ENCODE measurements at regions not wholly inside any gene's neighbourhood (a gene's known extent, or its start where the extent isn't known, plus 50 kb on each side); places are given as distances from the start of the nearest gene placed in this dataset.
"Not testable (repeated sequence)": the region's sequence is repeated elsewhere in the genome, so short reads cannot be mapped to it uniquely, and the experiment has no call there.

- no peak for DNase-seq (ENCODE audit: low spot score)
These were observed 85.9 kb downstream of the ACTBL2 start for GRCh38 chr5:57396701-57397100.

- no peak for DNase-seq (ENCODE audit: low spot score)
These were observed 88.0 kb downstream of the ACTBL2 start for GRCh38 chr5:57394421-57395210.

GRCh38 chr5:57386958-57387357, 95.7 kb downstream of the ACTBL2 start:
- no peak for DNase-seq (ENCODE audit: low spot score)

GRCh38 chr5:57383093-57383861, 99.3 kb downstream of the ACTBL2 start:
- no peak for DNase-seq (ENCODE audit: low spot score)

GRCh38 chr5:57382655-57383054, 100.0 kb downstream of the ACTBL2 start:
- no peak for DNase-seq (ENCODE audit: low spot score)

GRCh38 chr5:57370376-57370775, 112.2 kb downstream of the ACTBL2 start:
- no peak for DNase-seq (ENCODE audit: low spot score)

- no peak for DNase-seq (ENCODE audit: low spot score)
These were observed 114.6 kb downstream of the ACTBL2 start for GRCh38 chr5:57368010-57368409.

GRCh38 chr5:57366744-57367143, 115.9 kb downstream of the ACTBL2 start:
- no peak for DNase-seq (ENCODE audit: low spot score)

- no peak for DNase-seq (ENCODE audit: low spot score)
These were observed 119.7 kb downstream of the ACTBL2 start for GRCh38 chr5:57362951-57363350.

GRCh38 chr5:57360871-57361270, 121.7 kb downstream of the ACTBL2 start:
- no peak for DNase-seq (ENCODE audit: low spot score)

GRCh38 chr5:57358796-57359592, 123.6 kb downstream of the ACTBL2 start:
- DNase-seq (ENCODE audit: low spot score), result no peak

- not testable (repeated sequence) for DNase-seq (ENCODE audit: low spot score)
These were observed 125.8 kb downstream of the ACTBL2 start for GRCh38 chr5:57356850-57357249.

GRCh38 chr5:57349214-57349613, 133.4 kb downstream of the ACTBL2 start:
- peak; percentile 5 for DNase-seq (ENCODE audit: low spot score)

GRCh38 chr5:57348376-57349140, 134.1 kb downstream of the ACTBL2 start:
- no peak for DNase-seq (ENCODE audit: low spot score)

GRCh38 chr5:57346328-57346727, 136.3 kb downstream of the ACTBL2 start:
- no peak for DNase-seq (ENCODE audit: low spot score)

- no peak for DNase-seq (ENCODE audit: low spot score)
These were observed 141.1 kb downstream of the ACTBL2 start for GRCh38 chr5:57341380-57341979.

- DNase-seq (ENCODE audit: low spot score), result no peak
These were observed 141.9 kb downstream of the ACTBL2 start for GRCh38 chr5:57340681-57341080.

GRCh38 chr5:57339521-57339920, 143.1 kb downstream of the ACTBL2 start:
- no peak for DNase-seq (ENCODE audit: low spot score)

GRCh38 chr5:57338868-57339340, 143.7 kb downstream of the ACTBL2 start:
- DNase-seq (ENCODE audit: low spot score), result no peak

GRCh38 chr5:57338068-57338867, 144.3 kb downstream of the ACTBL2 start:
- no peak for DNase-seq (ENCODE audit: low spot score)

Measured in pons (tissue), 1 donor.